Stimulated activated naive B cell treated with anti-CD40 and anti-IgM and Interleukin-4, amounts not matched to agents 10 μg/mL and 1 μg/mL and 100 μg/mL, for 72 hours (primary cell): ENCODE measurements at regions not wholly inside any gene's neighbourhood (a gene's known extent, or its start where the extent isn't known, plus 50 kb on each side); places are given as distances from the start of the nearest gene placed in this dataset.

Source experiments
- ATAC-seq, 2 donors: fragments of 150-1000 bp; cut with Tn5 transposase; replicated peaks; 2 replicates each; pipeline ENCODE4 v1.10.0; 2021; ENCODE audit warnings: moderate library complexity in 1 of 2
- DNase-seq: peaks from one replicate; pipeline ENCODE4 v3.0.0; 2021
- H3K27ac Mint-ChIP-seq: one replicate; pipeline ENCODE4 v1.8.0; 2022; ENCODE audit warnings: mild to moderate bottlenecking, mixed read lengths
- H3K27me3 Mint-ChIP-seq, 2 donors: one replicate each; pipeline ENCODE4 v1.8.0; 2022; ENCODE audit warnings: mixed read lengths in 2 of 2
- H3K36me3 Mint-ChIP-seq, 2 donors: one replicate each; pipeline ENCODE4 v1.8.0; 2022; ENCODE audit warnings: mixed read lengths in 2 of 2, mild to moderate bottlenecking in 1 of 2
- H3K4me1 Mint-ChIP-seq, 2 donors: one replicate each; pipeline ENCODE4 v1.8.0; 2022; ENCODE audit warnings: mixed read lengths in 2 of 2, mild to moderate bottlenecking in 1 of 2
- H3K4me3 Mint-ChIP-seq, 2 donors: one replicate each; pipeline ENCODE4 v1.8.0; 2022; ENCODE audit warnings: mild to moderate bottlenecking in 2 of 2, mixed read lengths in 2 of 2, moderate library complexity in 1 of 2
- H3K9me3 Mint-ChIP-seq, 2 donors: one replicate each; pipeline ENCODE4 v1.8.0; 2022; ENCODE audit warnings: mixed read lengths in 2 of 2, mild to moderate bottlenecking in 1 of 2

DNA sequence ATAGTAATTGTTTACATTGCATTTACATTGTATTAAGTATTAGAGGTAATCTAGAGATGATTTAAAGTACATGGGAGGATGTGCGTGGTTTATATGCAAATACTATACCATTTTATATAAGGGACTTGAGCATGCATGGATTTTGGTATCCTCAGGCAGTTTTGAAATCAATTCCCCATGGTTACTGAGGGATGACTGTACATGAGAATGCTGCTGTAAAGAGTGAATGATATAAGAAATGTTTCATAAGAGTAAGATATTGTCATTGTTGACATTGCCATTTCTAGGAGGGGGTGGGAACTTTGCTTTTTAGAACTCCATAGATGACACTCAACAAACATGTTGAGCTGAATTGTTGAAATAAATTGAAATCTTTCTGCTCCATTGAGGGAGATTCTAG lies 185.0 kb downstream of the SEMA6A start:
- ATAC-seq (no peak), DNase-seq (no peak)
- no peak overlapping the region for H3K27ac Mint-ChIP-seq
- H3K9me3 Mint-ChIP-seq: peaks cover 0 to 8% of the 10 kb centered on the region in 2 donors
- no peaks in the 10 kb centered on the region for H3K27me3 Mint-ChIP-seq
- peaks cover 8 to 9% of the 10 kb centered on the region in 2 donors for H3K4me1 Mint-ChIP-seq
- no peak overlapping the region for H3K4me3 Mint-ChIP-seq
- H3K36me3 Mint-ChIP-seq: peaks cover 16 to 36% of the 10 kb centered on the region in 2 donors

DNA sequence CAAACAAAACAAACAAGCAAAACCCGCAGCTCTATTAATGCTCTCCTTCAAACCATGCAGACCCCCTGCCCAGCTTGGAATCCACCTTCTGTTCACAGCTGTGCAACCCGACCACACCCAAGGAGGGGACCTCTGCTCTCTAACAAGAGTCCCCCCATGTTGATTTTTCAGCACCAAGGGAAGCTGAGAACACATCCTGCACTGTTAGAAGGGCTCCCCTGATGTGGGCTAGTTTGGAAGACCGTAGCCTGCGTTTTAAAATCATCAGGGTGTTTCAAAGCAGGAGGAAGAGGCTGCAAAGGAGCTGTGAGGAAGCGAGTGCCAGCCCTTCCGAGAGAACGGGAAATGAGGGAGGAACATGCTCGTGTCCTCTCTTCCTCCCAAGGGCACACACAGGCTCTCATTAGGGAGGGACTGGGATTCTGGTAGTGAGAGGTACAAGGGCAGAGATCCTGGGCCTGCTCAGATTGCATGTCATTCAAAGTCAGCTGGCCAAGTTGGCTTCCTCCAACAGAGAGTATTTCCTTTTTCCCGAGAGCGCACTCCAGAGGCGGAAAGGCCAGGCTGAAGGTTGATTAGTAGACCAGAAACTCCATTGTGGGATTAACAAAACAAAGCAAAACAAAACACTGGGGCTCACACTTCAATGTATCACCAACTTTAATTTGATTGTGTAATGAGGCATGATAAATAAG lies 185.9 kb downstream of the SEMA6A start:
- Mint-ChIP-seq H3K27me3 (no peaks in the 10 kb centered on the region), H3K36me3 (peaks cover 17 to 38% of the 10 kb centered on the region in 2 donors), H3K27ac (no peak overlapping the region), H3K9me3 (peaks cover 0 to 8% of the 10 kb centered on the region in 2 donors), H3K4me3 (no peak overlapping the region), H3K4me1 (peaks cover 8 to 9% of the 10 kb centered on the region in 2 donors)
- no peak for ATAC-seq
- DNase-seq: no peak

DNA sequence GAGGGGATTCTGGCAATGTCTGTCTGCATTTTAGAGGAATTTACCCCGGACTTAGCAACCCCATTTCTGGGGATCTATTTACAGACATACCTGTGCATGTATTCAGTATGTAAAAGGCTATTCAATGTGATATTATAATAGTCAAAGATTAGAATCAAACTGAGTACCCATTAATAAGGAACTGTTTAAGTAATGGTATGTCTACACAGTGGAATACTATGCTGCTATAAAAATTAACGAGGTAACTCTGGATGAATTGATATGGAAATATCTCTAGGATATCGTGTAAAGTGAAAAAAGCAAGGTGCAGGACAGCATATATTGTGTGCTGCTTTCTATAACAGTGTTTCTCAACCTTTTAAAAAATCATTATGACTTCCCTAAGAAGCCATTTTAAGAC lies 186.9 kb downstream of the SEMA6A start:
- Mint-ChIP-seq H3K27me3 (no peaks in the 10 kb centered on the region), H3K36me3 (peaks cover 26 to 48% of the 10 kb centered on the region in 2 donors), H3K27ac (no peak overlapping the region), H3K9me3 (peaks cover 0 to 8% of the 10 kb centered on the region in 2 donors), H3K4me3 (no peak overlapping the region), H3K4me1 (peaks cover 8 to 9% of the 10 kb centered on the region in 2 donors)
- ATAC-seq (no peak), DNase-seq (no peak)

DNA sequence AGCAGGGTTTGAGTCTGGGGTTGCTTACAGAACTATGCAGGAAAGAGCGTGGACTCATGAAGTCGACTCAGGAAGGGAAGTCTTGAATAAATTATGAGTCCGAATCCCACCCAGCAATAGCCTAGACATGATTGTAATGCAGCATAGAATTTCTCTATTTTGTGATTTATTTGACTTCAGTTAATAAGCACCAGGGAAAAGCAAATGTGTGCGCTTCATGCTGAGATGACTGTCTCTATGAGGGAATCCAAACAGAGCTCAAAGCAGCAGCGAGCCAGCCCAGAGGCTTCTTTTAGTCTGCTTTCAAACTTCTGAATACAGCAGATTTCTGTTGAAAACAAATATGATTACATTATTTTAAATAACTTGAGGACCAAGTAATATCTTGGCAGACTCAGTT lies 188.0 kb downstream of the SEMA6A start:
- Mint-ChIP-seq H3K27me3 (no peaks in the 10 kb centered on the region), H3K36me3 (peaks cover 24 to 50% of the 10 kb centered on the region in 2 donors), H3K4me3 (no peak overlapping the region), H3K9me3 (peaks cover 0 to 5% of the 10 kb centered on the region in 2 donors), H3K27ac (no peak overlapping the region), H3K4me1 (peaks cover 8 to 16% of the 10 kb centered on the region in 2 donors)
- ATAC-seq (no peak), DNase-seq (no peak)

DNA sequence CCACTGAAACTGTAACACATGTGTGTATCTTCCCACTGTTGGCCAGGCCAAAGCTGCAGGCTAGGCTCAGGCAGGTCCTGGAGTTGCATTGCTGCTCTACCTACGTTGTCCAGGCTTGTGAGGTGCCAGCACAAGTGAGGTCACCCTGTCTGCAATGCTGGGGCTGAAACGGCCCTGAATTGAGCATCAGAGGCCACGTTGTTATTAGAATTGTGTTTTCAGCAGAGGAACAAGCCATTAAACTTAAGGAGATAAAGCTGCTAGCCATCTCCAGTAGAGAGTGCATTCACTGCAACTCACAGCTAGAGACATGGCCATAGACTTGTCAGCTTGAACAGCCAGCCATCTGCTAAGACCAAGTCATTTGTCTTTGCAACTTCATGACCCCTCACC lies 191.8 kb downstream of the SEMA6A start:
- no peak overlapping the region for H3K27ac Mint-ChIP-seq
- H3K27me3 Mint-ChIP-seq: no peaks in the 10 kb centered on the region
- H3K4me1 Mint-ChIP-seq: peaks cover 0 to 7% of the 10 kb centered on the region in 2 donors
- H3K4me3 Mint-ChIP-seq: no peak overlapping the region
- H3K36me3 Mint-ChIP-seq: peaks cover 25 to 52% of the 10 kb centered on the region in 2 donors
- H3K9me3 Mint-ChIP-seq: peaks cover 0 to 3% of the 10 kb centered on the region in 2 donors
- DNase-seq (no peak), ATAC-seq (peak in 1 of 2 donors; percentile 38)

DNA sequence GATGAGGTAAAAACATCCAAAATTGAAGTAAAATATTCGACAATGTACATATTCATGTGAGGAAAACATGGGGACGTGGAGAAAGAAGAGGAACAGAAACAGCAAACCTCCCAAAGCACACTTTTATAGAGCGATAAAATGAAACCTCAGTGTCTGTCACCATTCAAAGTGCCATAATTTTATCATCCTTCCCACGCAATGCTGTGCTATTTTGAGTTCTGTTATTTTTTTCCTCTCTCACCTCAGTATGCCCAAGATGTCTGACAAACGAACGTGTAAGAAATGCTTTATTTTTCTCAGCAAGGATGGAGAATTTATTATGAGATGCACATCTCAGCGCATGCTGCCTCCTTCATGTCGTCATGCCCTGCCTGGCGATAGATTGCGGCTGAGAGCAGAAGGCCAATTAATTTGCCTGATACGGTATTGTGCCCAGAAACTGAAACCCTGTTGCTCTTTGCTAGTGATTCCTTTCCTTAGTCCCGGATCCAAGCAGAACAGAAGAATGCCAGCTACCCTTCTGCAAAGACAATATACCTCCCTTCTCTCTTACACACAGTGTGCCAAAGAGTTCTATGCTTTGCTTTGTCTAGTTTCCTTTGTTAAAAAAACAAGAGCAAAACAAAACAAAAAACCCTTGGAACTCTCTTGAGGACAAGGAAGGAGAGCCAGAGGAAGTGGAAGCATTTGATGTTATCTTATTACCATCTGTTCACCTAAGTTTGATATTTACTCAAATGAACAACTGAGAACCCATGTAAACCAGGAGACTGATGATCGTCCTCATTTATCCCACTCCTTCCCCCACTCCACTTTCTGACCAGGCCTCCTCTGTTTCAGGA lies 192.4 kb downstream of the SEMA6A start:
- Mint-ChIP-seq H3K9me3 (no peaks in the 10 kb centered on the region), H3K36me3 (peaks cover 22 to 47% of the 10 kb centered on the region in 2 donors), H3K4me1 (peaks cover 0 to 11% of the 10 kb centered on the region in 2 donors), H3K4me3 (no peak overlapping the region), H3K27ac (no peak overlapping the region), H3K27me3 (no peaks in the 10 kb centered on the region)
- ATAC-seq (no peak), DNase-seq (no peak)

DNA sequence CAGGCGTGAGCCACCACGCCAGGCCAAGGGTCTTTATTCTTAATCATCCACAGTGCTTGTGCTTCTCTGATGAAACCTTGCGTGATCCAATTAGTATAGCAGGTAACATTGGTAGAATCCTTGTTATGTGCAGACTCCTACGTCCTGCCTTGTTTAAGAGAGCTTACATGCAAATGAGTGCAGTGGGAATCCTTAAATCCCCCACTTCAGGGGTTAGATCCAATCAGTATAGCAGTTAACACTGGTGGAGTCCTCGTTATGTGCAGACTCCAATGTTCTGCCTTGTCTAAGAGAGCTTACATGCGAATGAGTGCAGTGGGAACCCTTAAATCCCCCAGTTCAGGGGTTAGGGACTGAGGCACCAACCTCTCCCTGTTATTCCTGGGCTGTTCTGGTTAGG lies 193.4 kb downstream of the SEMA6A start:
- Mint-ChIP-seq H3K4me3 (no peak overlapping the region), H3K36me3 (peaks cover 25 to 46% of the 10 kb centered on the region in 2 donors), H3K27ac (no peak overlapping the region), H3K27me3 (no peaks in the 10 kb centered on the region), H3K9me3 (no peaks in the 10 kb centered on the region), H3K4me1 (peaks cover 0 to 12% of the 10 kb centered on the region in 2 donors)
- ATAC-seq (no peak), DNase-seq (no peak)

DNA sequence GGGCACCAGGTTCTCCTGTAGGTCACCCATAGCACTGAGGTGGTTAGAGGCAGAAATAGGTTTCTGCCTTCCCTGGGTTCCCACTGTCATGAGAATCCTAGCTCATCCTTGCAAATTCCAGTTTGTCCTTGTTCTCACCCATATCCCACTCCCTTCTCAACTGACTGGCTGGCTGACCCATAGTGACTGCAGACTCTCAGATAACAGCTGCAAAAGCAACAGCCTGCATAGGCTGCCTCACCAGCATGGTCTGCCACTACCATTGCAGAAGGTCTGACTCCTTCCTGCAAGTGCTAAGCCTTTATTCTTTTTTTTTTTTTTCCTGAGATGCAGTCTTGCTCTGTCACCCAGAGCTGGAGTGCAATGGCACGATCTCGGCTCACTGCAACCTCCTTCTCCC lies 194.0 kb downstream of the SEMA6A start:
- Mint-ChIP-seq H3K36me3 (peaks cover 20 to 44% of the 10 kb centered on the region in 2 donors), H3K27ac (no peak overlapping the region)
- ATAC-seq: no peak

DNA sequence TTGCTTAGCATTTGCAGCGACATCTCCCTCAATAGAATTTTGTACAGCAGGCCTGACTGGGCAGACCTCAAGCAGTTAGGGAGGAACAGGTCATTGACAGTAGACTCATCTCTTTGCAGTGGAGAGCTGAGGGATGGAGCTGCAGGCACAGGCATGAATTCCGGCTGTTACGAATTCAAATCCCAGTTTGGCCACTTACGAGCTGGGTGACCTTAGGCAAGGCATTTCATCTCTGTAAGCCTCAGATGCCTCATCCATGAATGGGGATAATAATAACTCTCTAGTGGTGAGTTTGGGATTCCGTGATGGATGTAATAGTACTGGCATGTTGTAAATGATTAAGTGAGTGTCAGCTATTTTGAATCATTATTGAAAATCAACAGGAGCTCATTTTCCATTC lies 195.3 kb downstream of the SEMA6A start:
- Mint-ChIP-seq H3K36me3 (peaks cover 22 to 50% of the 10 kb centered on the region in 2 donors), H3K4me3 (no peak overlapping the region), H3K27me3 (no peaks in the 10 kb centered on the region), H3K27ac (no peak overlapping the region), H3K9me3 (no peaks in the 10 kb centered on the region), H3K4me1 (peaks cover 3 to 12% of the 10 kb centered on the region in 2 donors)
- no peak for DNase-seq
- no peak for ATAC-seq

More for the DNA sequence above, 194.0 kb downstream of the SEMA6A start:
- H3K4me3 Mint-ChIP-seq: no peak overlapping the region
- H3K27me3 Mint-ChIP-seq: no peaks in the 10 kb centered on the region
- H3K9me3 Mint-ChIP-seq: no peaks in the 10 kb centered on the region
- DNase-seq: no peak
- peaks cover 0 to 12% of the 10 kb centered on the region in 2 donors for H3K4me1 Mint-ChIP-seq

DNA sequence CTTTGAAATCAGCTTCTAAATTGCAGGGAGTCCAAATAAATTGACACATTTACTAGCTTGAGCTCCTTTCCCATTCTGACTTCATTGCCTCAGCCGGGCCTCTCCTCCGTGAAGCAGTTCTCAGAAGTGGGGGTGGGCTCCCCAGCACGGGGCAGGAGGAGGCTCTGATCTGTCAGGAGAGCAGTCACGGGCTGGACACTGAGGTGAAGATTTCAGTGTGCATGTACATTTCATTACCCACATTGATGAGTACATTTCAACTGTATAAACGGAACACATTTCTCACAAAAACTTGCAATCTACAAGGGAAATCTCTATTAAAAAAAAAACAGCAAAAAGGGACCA lies 195.9 kb downstream of the SEMA6A start:
- DNase-seq: no peak
- H3K27me3 Mint-ChIP-seq: no peaks in the 10 kb centered on the region
- no peaks in the 10 kb centered on the region for H3K9me3 Mint-ChIP-seq
- peaks cover 22 to 50% of the 10 kb centered on the region in 2 donors for H3K36me3 Mint-ChIP-seq
- H3K27ac Mint-ChIP-seq: no peak overlapping the region
- no peak for ATAC-seq
- no peak overlapping the region for H3K4me3 Mint-ChIP-seq
- peaks cover 3 to 12% of the 10 kb centered on the region in 2 donors for H3K4me1 Mint-ChIP-seq

DNA sequence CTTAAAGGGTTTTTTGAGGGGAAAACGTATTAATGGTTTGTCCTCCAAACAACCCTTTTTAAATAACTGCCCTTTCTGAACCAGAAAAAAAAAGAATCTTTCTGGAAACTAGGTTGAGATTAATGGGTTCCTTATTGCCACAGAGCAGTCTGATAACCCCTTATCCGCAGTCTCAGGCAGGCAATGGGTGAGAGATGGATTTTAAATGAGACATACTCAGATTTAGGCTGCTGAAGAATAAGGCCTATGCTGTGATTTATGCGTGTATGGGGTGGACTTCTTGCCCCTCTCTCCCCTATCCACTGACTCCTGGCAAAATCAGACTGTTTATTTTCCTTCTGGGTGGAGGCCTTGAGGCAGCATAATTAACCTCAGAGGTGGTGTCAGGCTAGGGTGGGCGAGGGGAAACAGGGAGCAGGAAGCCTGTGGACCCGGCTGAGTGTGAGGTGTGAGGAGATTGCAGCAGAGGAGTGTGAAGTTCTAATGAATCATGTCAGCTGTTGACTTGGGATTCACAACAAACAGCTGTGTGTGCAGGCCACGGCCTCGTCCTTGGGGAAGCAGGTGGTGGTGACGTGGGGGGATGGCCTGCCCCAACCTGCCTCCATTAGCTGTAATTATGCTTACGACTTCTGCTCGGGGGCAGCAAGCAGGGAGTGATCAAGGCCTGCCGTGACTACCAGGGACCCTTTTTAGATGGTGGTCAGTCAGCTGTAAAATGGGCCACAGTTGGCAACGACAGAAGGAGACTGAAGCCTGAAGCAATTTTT lies 196.4 kb downstream of the SEMA6A start:
- H3K36me3 Mint-ChIP-seq: peaks cover 18 to 47% of the 10 kb centered on the region in 2 donors

DNA sequence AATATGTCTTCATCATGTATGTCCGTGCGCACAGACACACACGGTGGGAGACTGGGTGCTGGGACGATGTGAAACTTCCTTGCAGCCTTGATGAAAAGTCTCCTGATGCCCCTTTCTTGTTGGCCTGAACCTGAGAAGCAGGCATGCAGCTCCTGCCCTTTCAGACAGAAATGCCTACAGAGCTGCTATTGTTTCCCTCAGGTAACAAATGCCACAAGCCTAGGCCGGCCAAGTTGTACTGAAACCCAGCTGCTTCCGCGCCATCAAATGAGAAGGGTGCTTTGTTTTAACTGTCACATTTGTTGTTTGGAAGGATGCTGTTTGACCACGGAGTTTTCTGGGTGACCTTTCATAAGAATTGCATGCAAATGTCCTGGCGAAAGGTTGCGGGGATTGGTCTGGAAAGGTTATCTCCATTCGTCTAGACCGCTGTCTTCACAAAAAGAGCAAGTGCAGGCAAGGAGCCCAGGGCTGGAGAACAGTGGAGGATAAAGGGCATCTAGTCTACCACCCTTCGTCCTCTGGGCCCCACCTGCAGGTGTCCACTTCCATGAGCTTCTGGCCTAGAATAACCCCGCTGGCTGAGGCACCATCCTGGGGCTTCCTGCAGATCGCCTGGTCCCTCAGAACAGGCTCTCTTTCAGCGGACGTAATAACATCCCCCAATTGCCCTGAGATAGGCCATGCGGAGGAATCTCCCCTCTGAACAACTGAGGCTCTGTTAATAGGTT lies 197.2 kb downstream of the SEMA6A start:
- H3K4me1 Mint-ChIP-seq: peaks cover 10 to 24% of the 10 kb centered on the region in 2 donors
- H3K27me3 Mint-ChIP-seq: no peaks in the 10 kb centered on the region
- H3K27ac Mint-ChIP-seq: no peak overlapping the region
- no peaks in the 10 kb centered on the region for H3K9me3 Mint-ChIP-seq
- H3K36me3 Mint-ChIP-seq: peaks cover 15 to 43% of the 10 kb centered on the region in 2 donors
- no peak overlapping the region for H3K4me3 Mint-ChIP-seq
- ATAC-seq (no peak), DNase-seq (no peak)

More for the DNA sequence above, 196.4 kb downstream of the SEMA6A start:
- no peak for ATAC-seq
- Mint-ChIP-seq H3K4me1 (peaks cover 5 to 16% of the 10 kb centered on the region in 2 donors), H3K27me3 (no peaks in the 10 kb centered on the region), H3K4me3 (no peak overlapping the region), H3K27ac (peak overlapping the region; percentile 1), H3K9me3 (no peaks in the 10 kb centered on the region)
- no peak for DNase-seq

DNA sequence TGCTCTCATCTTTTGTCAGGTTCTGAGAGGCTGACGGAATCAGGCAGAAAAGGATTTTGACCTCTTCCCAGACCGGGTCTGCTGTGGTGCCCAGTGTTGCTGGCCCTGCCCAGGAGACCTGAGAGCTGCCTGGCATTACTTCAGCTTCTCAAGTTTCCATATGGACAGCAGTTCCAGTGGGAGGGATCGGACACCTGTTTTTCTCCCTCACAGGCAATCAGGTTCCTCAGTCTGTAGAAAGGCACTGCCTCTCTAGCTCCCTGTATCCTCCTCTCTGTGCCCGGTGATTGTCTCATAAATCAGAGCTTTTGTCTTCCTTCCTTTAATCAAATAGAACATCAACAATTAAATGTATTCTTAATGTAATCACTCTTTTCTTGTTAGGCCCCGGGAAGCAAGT lies 198.7 kb downstream of the SEMA6A start:
- Mint-ChIP-seq H3K36me3 (peaks cover 9 to 37% of the 10 kb centered on the region in 2 donors), H3K4me1 (peaks cover 10 to 31% of the 10 kb centered on the region in 2 donors), H3K9me3 (no peaks in the 10 kb centered on the region), H3K4me3 (no peak overlapping the region), H3K27ac (no peak overlapping the region), H3K27me3 (no peaks in the 10 kb centered on the region)
- ATAC-seq: no peak
- DNase-seq: no peak

DNA sequence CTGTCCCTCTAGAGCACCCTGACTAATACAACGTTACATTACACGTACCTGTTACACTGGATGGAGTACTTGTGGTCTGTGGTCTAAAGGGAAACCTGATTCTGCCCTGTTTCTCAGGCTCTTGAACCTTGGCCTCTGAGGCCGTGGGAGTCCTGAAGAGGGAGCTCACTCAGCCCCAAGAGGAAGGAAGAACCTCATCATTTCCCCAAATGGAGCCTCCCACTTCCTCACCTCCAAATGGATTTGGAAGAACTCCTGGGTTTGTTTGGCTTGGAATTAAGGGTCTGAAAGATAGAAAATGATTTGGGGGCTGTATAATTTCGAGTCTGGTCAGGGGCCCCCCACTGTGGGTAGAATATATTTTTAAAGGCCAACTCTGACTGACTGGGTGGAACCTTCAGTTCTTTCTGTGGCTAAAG lies 200.2 kb downstream of the SEMA6A start:
- H3K36me3 Mint-ChIP-seq: peaks cover 9 to 37% of the 10 kb centered on the region in 2 donors
- no peaks in the 10 kb centered on the region for H3K27me3 Mint-ChIP-seq
- no peak overlapping the region for H3K27ac Mint-ChIP-seq
- peaks cover 10 to 31% of the 10 kb centered on the region in 2 donors for H3K4me1 Mint-ChIP-seq
- H3K4me3 Mint-ChIP-seq: no peak overlapping the region
- ATAC-seq (peak in 1 of 2 donors; percentile 36), DNase-seq (no peak)
- H3K9me3 Mint-ChIP-seq: no peaks in the 10 kb centered on the region
